Mucosa of descending colon (tissue), 3 donors: ENCODE measurements at regions not wholly inside any gene's neighbourhood (a gene's known extent, or its start where the extent isn't known, plus 50 kb on each side); places are given as distances from the start of the nearest gene placed in this dataset.

Experiments
- ATAC-seq: fragments of 200-7000 bp; cut with Tn5 transposase; one replicate; pipeline ENCODE4 v1.9.1; 2020; ENCODE audit warnings: mild to moderate bottlenecking, moderate library complexity
- DNase-seq, 3 donors: peaks; one replicate each; pipeline ENCODE4 v3.0.0-alpha.2; 2020
- H3K36me3 ChIP-seq: fragments of 200-600 bp; one replicate; pipeline ENCODE4 v1.8.0; 2021; ENCODE audit warnings: low read depth, mild to moderate bottlenecking
- H3K4me1 ChIP-seq: fragments of 200-600 bp; one replicate; pipeline ENCODE4 v1.8.0; 2021; ENCODE audit warnings: low read depth, mild to moderate bottlenecking
- H3K4me3 ChIP-seq: fragments of 200-600 bp; one replicate; pipeline ENCODE4 v1.8.0; 2021; ENCODE audit warnings: mild to moderate bottlenecking
- H3K9me3 ChIP-seq: fragments of 200-600 bp; one replicate; pipeline ENCODE4 v1.8.0; 2021; ENCODE audit warnings: mild to moderate bottlenecking
- intact Hi-C, 2 donors: fragments of 100-400 bp; cut with DNase I in 1 of 2; cut with micrococcal nuclease in 1 of 2; formaldehyde crosslinking; loops; one replicate each; pipeline versions ENCODE4 v1.11.0 to v1.11.1; 2022; cut with DNase I, micrococcal nuclease
- TF ChIP-seq, protein P1 (sequence below): fragments of 200-600 bp; IDR thresholded peaks from one replicate; pipeline ENCODE4 v1.8.0; 2022; ENCODE audit warnings: antibody characterized with exemption, mild to moderate bottlenecking
- donor health status: DM: no; HTN: no; CAD: no; lungs with moderate emphysema.
- donor health status: DM: no; HTN: no; CAD: no.
- donor health status: DM: no; HTN: yes; CAD: no.

DNA sequence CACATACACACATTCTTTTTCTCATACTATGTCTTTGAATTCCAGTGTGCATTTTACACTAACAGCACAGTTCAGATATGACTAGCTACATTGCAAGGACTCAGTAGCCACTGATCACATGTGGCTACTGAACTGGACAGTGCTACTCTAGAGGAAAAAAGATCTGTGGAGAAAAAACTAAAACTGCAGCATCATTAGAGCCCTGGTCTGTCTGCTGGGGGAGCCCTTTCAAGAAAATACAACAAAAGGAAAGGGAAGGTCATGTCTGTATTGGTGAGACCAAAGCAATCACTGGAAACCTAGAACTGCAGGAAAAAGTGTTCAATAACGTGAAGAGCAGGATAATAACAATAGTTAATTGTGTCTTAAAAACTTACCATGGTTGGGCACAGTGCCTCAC, 132.3 kb upstream of the JARID2 start:
- H3K36me3 ChIP-seq, result no peaks in the 10 kb centered on the region
- intact Hi-C loops, result no loop called here
- no peak for DNase-seq
- no peaks in the 10 kb centered on the region for H3K4me1 ChIP-seq
- TF ChIP-seq, protein P1, sequence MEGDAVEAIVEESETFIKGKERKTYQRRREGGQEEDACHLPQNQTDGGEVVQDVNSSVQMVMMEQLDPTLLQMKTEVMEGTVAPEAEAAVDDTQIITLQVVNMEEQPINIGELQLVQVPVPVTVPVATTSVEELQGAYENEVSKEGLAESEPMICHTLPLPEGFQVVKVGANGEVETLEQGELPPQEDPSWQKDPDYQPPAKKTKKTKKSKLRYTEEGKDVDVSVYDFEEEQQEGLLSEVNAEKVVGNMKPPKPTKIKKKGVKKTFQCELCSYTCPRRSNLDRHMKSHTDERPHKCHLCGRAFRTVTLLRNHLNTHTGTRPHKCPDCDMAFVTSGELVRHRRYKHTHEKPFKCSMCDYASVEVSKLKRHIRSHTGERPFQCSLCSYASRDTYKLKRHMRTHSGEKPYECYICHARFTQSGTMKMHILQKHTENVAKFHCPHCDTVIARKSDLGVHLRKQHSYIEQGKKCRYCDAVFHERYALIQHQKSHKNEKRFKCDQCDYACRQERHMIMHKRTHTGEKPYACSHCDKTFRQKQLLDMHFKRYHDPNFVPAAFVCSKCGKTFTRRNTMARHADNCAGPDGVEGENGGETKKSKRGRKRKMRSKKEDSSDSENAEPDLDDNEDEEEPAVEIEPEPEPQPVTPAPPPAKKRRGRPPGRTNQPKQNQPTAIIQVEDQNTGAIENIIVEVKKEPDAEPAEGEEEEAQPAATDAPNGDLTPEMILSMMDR, result no peak
- no peaks in the 10 kb centered on the region for H3K9me3 ChIP-seq
- no peak overlapping the region for H3K4me3 ChIP-seq
- ATAC-seq, result no peak

DNA sequence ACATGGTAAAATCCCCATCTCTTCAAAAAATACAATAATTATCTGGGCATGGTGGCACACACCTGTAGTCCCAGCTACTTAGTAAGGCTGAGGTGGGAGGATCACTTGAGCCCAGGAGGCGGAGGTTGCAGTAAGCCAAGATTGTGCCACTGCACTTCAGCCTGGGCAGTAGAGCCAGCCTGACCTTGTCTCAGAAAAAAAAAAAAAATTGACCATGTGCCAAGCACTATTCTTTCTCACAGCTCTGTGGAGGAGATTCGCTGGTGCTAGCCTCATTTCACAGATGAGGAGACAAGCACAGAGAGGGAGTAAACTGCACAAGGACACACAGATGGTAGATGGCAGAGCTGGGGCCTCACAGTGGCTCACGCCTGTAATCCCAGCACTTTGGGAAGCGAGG, 131.8 kb upstream of the JARID2 start:
- Histone ChIP-seq H3K9me3 (no peaks in the 10 kb centered on the region), H3K36me3 (no peaks in the 10 kb centered on the region), H3K4me3 (no peak overlapping the region), H3K4me1 (no peaks in the 10 kb centered on the region)
- DNase-seq (no peak), ATAC-seq (no peak)
- intact Hi-C loops, result no loop called here
- TF ChIP-seq, protein P1, result no peak

DNA sequence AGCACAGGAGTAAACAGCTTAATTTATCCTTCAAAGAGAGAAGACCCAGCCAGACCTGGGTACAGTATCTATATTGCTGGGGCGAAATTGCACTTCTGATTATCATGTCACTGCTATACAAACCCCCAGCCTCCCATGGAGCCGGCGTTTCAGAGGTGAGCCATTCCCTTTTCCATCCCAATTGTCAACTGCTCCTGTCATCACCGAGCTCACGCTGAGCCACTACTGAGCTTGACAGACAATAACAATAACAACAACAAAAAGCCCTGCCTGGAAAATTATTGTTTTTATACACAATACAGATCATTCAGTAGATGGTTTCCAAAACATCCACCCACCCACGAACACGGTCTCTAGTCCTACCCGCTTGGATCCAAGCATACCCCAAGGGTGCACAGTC, 129.0 kb upstream of the JARID2 start:
- Histone ChIP-seq H3K36me3 (no peaks in the 10 kb centered on the region), H3K9me3 (no peaks in the 10 kb centered on the region), H3K4me1 (no peaks in the 10 kb centered on the region), H3K4me3 (no peak overlapping the region)
- intact Hi-C loops, result no loop called here
- TF ChIP-seq, protein P1, result no peak
- DNase-seq, result no peak
- ATAC-seq, result no peak

DNA sequence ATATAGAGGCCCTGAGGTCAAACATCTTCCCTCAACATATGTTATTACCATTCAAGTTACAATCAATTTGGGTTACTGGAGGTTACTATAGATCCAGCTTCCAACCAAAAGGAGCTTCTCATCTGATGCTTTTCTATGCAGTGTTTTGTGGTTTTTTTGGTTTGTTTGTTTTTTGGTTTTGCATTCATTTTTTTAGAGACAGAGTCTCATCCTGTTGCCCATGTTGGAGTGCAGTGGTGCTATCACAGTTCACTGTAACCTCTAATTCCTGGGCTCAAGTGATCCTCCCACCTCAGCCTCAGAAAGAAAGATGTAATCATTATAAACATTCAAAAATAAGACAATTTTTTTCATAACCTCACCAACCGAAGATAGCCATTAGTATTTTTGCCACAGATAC, 124.4 kb upstream of the JARID2 start:
- TF ChIP-seq, protein P1, result no peak
- ATAC-seq (no peak), DNase-seq (no peak)
- H3K4me3 ChIP-seq, result no peak overlapping the region
- intact Hi-C loops, result no loop called here
- H3K4me1 ChIP-seq, result no peaks in the 10 kb centered on the region
- no peaks in the 10 kb centered on the region for H3K9me3 ChIP-seq
- H3K36me3 ChIP-seq, result no peaks in the 10 kb centered on the region

DNA sequence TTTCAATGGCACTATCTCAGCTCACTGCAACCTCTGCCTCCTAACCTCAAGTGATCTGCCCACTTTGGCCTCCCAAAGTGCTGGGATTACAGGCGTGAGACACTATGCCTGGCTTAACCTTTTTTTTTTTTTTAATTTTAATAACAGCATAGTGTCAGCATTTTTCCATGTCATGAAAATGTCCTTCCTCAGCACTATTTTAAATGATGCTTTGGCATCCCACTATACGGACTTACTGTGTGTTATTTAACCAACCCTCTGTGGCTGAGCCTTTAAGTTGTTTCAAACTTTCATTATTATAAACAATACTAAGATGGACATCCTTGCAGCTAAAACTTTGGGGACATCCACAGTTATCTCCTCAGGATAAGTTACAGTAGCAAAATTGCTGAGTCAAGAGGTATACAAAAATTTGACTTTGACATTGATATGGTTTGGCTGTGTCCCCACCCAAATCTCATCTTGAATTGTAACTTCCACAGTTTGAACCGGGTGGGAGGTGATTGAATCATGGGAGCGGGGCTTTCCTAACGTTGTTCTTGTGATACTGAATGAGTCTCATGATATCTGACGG, 123.8 kb upstream of the JARID2 start:
- TF ChIP-seq, protein P1, result no peak
- H3K36me3 ChIP-seq, result no peaks in the 10 kb centered on the region
- no peaks in the 10 kb centered on the region for H3K9me3 ChIP-seq
- H3K4me1 ChIP-seq, result no peaks in the 10 kb centered on the region
- intact Hi-C loops, result no loop called here
- no peak for ATAC-seq
- H3K4me3 ChIP-seq, result no peak overlapping the region
- DNase-seq, result no peak

DNA sequence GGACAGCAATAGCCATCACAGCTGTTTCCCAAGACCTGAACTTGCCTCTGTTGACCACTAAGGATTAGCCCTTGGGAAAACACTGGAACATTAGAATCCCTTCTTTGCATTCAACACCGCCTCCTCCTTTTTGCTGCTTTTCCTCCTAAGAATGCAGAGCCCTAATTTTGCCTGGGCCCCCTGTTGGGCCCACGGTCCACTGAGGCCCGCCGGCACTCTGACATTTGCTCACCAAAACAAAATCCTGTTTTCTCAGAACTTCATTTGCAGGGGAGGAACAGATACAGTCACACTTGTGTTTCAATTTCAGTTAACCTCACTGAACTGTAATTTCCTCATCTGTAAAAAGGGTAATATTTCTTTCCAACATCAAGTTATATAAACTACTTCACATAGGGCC, 116.0 kb upstream of the JARID2 start:
- ATAC-seq, result no peak
- no peak for DNase-seq
- TF ChIP-seq, protein P1, result no peak
- intact Hi-C loops, result no loop called here
- Histone ChIP-seq H3K9me3 (no peaks in the 10 kb centered on the region), H3K4me3 (no peak overlapping the region), H3K4me1 (no peaks in the 10 kb centered on the region), H3K36me3 (no peaks in the 10 kb centered on the region)
